HG03460 (cell line): ENCODE measurements at regions not wholly inside any gene's neighbourhood (a gene's known extent, or its start where the extent isn't known, plus 50 kb on each side); places are given as distances from the start of the nearest gene placed in this dataset.

Source experiments
- ATAC-seq: cut with Tn5 transposase; IDR thresholded peaks from one replicate; pipeline ENCODE4 v1.9.1; 2021; ENCODE audit not compliant: unreplicated experiment

- no peak for ATAC-seq
Measured at GRCh38 chr12:28933176-28933575, 215.9 kb upstream of the FAR2 start.

- ATAC-seq: no peak
Measured at GRCh38 chr12:28933864-28934527, 215.1 kb upstream of the FAR2 start.

- ATAC-seq: no peak
Measured at GRCh38 chr12:28936221-28936620, 212.9 kb upstream of the FAR2 start.

- no peak for ATAC-seq
Measured at GRCh38 chr12:28936711-28937110, 212.4 kb upstream of the FAR2 start.

- no peak for ATAC-seq
Measured at GRCh38 chr12:28937196-28937595, 211.9 kb upstream of the FAR2 start.

GRCh38 chr12:28938056-28938455 lies 211.0 kb upstream of the FAR2 start:
- ATAC-seq: no peak

GRCh38 chr12:28938581-28939235 lies 210.4 kb upstream of the FAR2 start:
- no peak for ATAC-seq

- ATAC-seq: no peak
Measured at GRCh38 chr12:28939427-28939826, 209.7 kb upstream of the FAR2 start.

- ATAC-seq: no peak
Measured at GRCh38 chr12:28941248-28941647, 207.8 kb upstream of the FAR2 start.

GRCh38 chr12:28946361-28946760 lies 202.7 kb upstream of the FAR2 start:
- no peak for ATAC-seq

GRCh38 chr12:28948685-28949084 lies 200.4 kb upstream of the FAR2 start:
- no peak for ATAC-seq

GRCh38 chr12:28949184-28949583 lies 199.9 kb upstream of the FAR2 start:
- ATAC-seq: no peak

GRCh38 chr12:28950049-28950448 lies 199.0 kb upstream of the FAR2 start:
- no peak for ATAC-seq

- ATAC-seq: no peak
Measured at GRCh38 chr12:28951935-28952334, 197.1 kb upstream of the FAR2 start.

- no peak for ATAC-seq
Measured at GRCh38 chr12:28954333-28954732, 194.7 kb upstream of the FAR2 start.

GRCh38 chr12:28955491-28955890 lies 193.6 kb upstream of the FAR2 start:
- ATAC-seq: no peak

GRCh38 chr12:28955931-28956330 lies 193.1 kb upstream of the FAR2 start:
- no peak for ATAC-seq

- no peak for ATAC-seq
Measured at GRCh38 chr12:28958553-28959195, 190.4 kb upstream of the FAR2 start.

GRCh38 chr12:28961948-28962384 lies 187.1 kb upstream of the FAR2 start:
- ATAC-seq: no peak

GRCh38 chr12:28963554-28963953 lies 185.5 kb upstream of the FAR2 start:
- ATAC-seq: no peak

GRCh38 chr12:28966046-28966780 lies 182.9 kb upstream of the FAR2 start:
- no peak for ATAC-seq

GRCh38 chr12:28967426-28967825 lies 181.7 kb upstream of the FAR2 start:
- no peak for ATAC-seq
